ENCODE measurements at regions not wholly inside any gene's neighbourhood (a gene's known extent, or its start where the extent isn't known, plus 50 kb on each side); places are given as distances from the start of the nearest gene placed in this dataset.
"Not testable (repeated sequence)": the region's sequence is repeated elsewhere in the genome, so short reads cannot be mapped to it uniquely, and the experiment has no call there.

DNA sequence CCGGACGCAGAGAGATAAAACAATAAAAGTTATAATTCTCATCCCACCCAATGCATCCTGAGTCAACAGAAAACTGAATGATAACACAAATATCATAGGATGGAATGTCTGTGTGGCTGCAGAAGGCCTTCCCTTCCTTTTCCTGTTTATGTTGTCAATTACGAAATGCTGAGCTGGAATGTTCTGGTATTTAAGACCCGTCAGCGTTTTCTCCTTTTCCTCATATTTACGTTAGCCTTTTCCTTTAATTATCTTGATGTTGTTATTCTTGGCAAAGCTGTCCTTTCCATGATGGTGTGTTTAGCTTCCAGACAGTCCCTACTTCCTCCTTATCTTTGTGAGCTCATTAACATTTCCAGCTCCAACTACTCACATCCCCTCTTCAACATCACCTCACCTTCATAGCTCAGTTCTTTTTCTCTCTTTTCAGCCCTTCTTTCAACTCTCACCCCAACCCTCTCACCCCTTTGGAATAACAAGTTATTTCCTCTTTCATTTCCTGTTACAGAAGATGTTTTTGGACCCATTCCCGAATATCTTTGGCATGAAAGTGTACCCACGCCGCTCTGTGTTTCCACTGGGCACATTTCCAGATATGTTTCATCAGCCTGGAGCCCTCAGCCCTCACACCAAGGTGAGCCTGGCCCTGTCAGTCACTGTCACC, 221.6 kb downstream of the NR2F1-AS1 start:
- intact Hi-C loops (cut with DNase I) = no loop called here
- no peak for DNase-seq (ENCODE audit: low spot score)

DNA sequence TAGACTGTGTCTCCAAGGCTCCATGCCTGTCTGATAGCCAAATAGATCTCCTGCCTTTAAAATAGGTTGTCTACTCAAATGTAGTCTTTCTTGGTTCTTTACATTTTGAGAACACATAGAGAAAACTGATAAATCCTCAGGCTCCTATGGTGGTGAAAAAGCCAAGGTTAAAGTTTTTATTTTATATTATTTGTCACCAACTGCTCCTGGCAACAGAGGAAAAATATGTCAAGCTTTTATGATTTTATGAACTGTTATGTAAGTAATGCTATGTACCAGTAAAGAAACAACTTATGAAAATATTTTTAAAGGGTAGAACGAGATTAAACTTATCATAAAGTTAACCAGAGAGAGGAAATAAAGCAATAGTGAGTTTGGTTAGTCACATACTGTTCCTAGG, 222.8 kb downstream of the NR2F1-AS1 start:
- intact Hi-C loops (cut with DNase I) = no loop called here
- DNase-seq (ENCODE audit: low spot score) = no peak

GRCh38 chr5:93357686-93358085, 223.3 kb downstream of the NR2F1-AS1 start:
- no peak for DNase-seq (ENCODE audit: low spot score)
- intact Hi-C loops (cut with DNase I) = no loop called here

- no peak for DNase-seq (ENCODE audit: low spot score)
- intact Hi-C loops (cut with DNase I) = no loop called here
Observed at GRCh38 chr5:93355691-93356090, 225.3 kb downstream of the NR2F1-AS1 start.

DNA sequence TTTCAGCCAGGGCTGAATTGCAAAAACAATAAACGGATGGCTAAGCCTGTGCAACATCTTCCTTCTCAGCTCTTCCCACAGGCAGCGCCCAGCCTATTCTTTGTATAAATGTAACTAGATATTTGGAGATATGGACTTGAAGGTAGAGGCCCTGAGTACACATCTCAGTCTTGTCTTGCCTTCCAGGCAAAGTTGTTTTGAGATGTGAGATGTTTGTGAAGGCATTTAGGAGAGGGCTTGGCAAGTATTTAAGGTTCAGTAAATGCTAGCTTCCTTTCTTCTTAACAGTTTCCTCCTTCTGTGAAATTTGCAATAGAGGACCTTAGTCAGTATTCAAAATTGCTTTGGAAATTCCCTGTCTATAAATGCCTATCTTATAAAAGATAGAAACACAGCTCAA, 228.8 kb downstream of the NR2F1-AS1 start:
- intact Hi-C loops (cut with DNase I) = no loop called here

GRCh38 chr5:93349613-93350012, 231.4 kb downstream of the NR2F1-AS1 start:
- DNase-seq (ENCODE audit: low spot score) = no peak
- intact Hi-C loops (cut with DNase I) = no loop called here

More for the DNA sequence above, 228.8 kb downstream of the NR2F1-AS1 start:
- DNase-seq (ENCODE audit: low spot score) = no peak

GRCh38 chr5:93348231-93348630, 232.8 kb downstream of the NR2F1-AS1 start:
- intact Hi-C loops (cut with DNase I) = no loop called here
- DNase-seq (ENCODE audit: low spot score) = no peak

DNA sequence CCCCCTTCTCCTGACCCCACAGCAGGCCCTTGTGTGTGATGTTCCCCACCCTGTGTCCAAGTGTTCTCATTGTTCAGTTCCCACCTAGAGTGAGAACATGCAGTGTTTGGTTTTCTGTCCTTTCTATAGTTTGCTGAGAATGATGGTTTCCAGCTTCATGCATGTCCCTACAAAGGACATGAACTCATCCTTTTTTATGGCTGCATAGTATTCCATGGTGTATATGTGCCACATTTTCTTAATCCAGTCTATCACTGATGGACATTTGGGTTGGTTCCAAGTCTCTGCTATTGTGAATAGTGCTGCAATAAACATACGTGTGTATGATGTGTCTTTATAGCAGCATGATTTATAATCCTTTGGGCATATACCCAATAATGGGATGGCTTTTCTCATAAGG, 234.2 kb downstream of the NR2F1-AS1 start:
- intact Hi-C loops (cut with DNase I); DNase-seq (ENCODE audit: low spot score): not testable (repeated sequence)

DNA sequence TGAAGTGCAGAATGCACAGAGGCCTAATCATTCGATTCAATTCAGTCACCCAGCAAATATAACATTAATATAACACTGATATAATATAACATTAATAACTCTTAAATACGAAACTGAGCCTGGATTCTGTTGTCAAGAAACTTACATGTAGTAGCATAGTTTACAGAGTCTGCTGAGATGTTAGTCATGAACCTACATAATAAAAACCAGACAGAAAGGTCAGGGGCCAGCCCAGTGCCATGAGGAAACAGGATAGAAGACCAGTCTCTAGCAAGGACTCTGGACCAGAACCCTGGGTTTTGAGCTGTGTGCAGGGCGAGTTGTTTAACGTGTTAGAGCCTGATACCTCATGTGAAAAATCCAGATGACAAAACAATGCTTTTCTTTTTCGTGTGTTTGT, 234.7 kb downstream of the NR2F1-AS1 start:
- DNase-seq (ENCODE audit: low spot score) = no peak
- intact Hi-C loops (cut with DNase I) = no loop called here

GRCh38 chr5:93343570-93343969, 237.4 kb downstream of the NR2F1-AS1 start:
- intact Hi-C loops (cut with DNase I) = no loop called here
- no peak for DNase-seq (ENCODE audit: low spot score)

DNA sequence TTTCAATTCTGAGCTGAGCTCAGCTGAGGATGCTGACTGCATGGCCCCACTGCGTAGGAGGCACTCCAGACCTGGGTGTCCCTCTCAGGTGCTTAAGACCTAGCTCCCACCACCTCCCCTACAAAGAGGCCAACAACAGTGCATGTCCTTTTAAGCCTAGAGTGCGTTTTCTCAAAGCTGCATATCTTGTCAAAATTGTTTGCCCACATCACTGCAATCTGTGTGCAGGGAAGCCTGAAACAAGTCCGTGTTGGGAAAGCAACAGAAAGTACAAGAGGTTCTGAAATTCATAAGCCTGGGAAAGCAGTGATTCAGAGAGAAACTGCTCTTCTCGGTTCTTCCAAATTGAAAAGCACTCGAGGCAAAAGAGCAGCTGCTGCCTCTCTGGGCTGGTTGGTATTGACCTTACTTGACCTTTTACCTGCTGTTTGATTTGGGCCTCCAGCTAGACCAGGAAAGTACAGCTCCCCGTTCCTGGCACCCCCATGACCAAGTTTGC, 238.4 kb downstream of the NR2F1-AS1 start:
- DNase-seq (ENCODE audit: low spot score) = no peak
- intact Hi-C loops (cut with DNase I) = no loop called here

GRCh38 chr5:93340881-93341280, 240.1 kb downstream of the NR2F1-AS1 start:
- no peak for DNase-seq (ENCODE audit: low spot score)
- intact Hi-C loops (cut with DNase I) = no loop called here

DNA sequence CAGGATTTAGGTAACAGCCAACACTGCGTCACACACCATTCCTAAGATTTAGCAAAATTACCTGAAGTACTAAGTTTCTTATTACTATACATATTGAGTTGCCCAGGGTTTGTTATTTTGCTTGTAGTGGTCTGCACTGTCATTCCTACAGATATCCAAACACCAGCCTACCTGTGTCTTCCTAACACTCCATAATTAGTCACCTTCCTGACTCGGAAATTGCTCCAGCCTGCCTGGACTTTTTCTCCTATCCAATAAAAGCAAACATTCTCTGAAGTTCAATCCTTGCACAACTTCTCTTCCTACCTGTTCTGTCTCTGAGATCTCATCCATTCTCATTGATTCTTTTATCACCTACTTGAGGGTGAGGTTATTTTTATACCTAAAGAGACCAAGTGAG, 243.9 kb downstream of the NR2F1-AS1 start:
- DNase-seq (ENCODE audit: low spot score) = no peak
- intact Hi-C loops (cut with DNase I) = no loop called here

DNA sequence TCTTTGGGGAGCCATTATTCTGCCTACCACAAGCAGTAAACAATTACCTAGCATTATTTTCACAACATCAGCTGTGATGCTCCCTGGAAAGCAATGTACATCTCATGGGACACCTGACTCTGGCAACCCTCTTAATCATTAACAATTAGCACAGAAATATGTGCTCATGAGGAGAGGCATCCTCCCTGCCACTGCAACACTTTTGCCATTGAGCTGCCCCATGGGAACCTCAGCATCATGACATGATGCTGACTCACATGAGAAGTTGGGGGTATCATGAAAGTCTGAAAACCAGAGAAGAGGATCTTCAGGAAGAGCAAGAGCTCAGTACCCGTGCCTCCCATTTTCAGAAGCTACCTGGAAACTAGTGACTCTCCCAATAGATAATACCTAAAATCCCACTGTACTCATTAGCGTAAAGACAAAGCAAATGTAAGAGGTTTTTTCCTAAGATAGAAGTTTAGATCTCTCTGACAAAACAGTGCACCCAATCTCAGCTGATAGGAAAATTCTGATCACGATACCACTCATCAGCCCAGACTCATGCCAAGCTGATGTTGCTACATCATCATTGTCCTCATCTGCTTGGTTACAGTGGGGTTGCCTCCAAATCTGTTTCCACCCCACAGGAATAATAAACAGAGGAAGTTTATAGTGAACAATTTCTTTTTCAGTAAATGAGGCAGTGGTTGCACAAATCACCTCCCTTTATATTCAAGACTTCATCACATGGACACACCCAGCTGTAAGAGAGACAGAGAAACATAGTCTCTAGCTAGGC, 244.5 kb downstream of the NR2F1-AS1 start:
- intact Hi-C loops (cut with DNase I) = no loop called here
- no peak for DNase-seq (ENCODE audit: low spot score)

- no peak for DNase-seq (ENCODE audit: low spot score)
- intact Hi-C loops (cut with DNase I) = no loop called here
Observed at GRCh38 chr5:93331863-93332262, 249.2 kb downstream of the NR2F1-AS1 start.

DNA sequence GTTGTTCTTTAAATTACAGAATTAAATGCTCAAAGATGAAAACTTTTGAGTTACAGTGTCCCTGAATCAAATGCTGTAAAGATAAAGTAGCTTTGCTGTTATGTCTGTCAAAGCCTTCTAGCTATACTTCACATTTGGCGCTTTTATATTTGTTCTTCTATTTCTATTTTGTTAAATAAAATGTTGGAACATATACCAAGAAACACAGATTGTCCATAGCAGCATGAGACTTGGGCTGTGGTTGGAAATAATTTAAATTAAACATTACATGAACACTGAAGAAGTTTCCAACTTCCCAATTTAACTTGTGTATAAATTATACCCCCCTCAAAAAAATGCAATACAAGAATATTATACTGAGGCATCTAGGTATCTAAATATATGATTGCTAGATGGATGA, 249.8 kb downstream of the NR2F1-AS1 start:
- intact Hi-C loops (cut with DNase I) = no loop called here
- no peak for DNase-seq (ENCODE audit: low spot score)

GRCh38 chr5:93330506-93330905, 250.5 kb downstream of the NR2F1-AS1 start:
- no peak for DNase-seq (ENCODE audit: low spot score)
- intact Hi-C loops (cut with DNase I) = no loop called here

DNA sequence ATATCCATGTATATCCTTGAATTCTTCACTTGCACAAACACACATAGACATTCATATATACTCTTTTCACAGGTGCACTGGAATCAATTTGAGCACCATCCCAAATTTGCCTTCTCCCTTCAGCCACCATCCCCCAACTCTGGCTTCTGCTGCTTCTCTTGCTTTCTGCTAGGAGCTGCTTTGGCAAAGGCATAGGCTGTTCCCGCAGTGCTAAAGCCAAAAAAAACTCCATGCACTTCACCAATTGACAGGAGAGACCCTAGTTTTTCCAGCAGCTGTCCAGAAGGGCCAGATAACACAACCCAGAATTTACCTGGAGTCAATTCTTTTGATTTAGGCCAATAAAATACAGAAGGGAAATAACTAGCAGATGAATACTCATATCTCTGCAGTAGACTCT, 251.3 kb downstream of the NR2F1-AS1 start:
- intact Hi-C loops (cut with DNase I) = no loop called here
- no peak for DNase-seq (ENCODE audit: low spot score)

GRCh38 chr5:93328833-93329232, 252.2 kb downstream of the NR2F1-AS1 start:
- intact Hi-C loops (cut with DNase I) = no loop called here

DNA sequence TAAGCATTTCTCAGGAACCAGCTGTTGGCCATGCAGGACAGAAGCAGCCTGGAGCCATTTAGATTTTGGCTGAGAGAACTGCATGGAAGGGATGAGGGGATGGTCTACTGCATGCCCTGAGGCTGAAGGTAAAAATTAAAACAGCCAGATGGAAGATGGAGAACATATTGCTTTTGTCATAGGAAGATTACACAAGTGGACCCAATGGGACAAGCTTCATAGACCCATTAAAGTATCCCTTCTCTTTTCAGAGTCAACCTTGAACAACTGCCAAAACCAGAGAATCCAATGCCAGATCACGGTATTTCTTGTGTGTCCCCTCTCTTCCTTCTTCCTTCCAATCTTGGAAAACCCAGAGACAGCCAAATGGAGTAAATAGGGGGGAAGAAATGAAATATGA, 253.4 kb downstream of the NR2F1-AS1 start:
- intact Hi-C loops (cut with DNase I) = no loop called here
- no peak for DNase-seq (ENCODE audit: low spot score)

More at GRCh38 chr5:93328833-93329232, 252.2 kb downstream of the NR2F1-AS1 start:
- no peak for DNase-seq (ENCODE audit: low spot score)

DNA sequence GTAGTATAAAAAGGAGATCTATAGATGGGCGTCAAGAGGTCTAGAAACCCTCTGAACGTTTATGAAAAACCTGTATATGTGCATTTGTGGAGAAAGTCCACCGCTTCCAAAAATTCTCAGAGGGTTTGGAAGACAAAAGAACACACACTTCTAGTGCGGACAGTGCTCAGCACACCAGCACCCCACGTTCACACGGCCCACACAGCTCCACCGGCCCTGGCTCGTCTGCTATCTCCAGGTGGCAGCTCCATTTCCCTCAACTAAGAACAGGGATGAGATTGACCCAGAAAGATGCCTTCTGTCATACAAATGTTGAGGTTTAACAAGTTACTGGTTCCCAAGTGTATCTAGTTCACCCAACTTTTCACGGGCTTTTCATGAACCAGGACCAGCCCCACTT, 255.1 kb downstream of the NR2F1-AS1 start:
- intact Hi-C loops (cut with DNase I) = no loop called here

More for the DNA sequence above, 255.1 kb downstream of the NR2F1-AS1 start:
- DNase-seq (ENCODE audit: low spot score) = no peak
